GM06990 (cell line): ENCODE measurements at regions not wholly inside any gene's neighbourhood (a gene's known extent, or its start where the extent isn't known, plus 50 kb on each side); places are given as distances from the start of the nearest gene placed in this dataset.

Source experiments
- DNase-seq: peaks from one replicate; pipeline ENCODE4 v3.0.0-alpha.2; 2011; ENCODE audit not compliant: insufficient read length; ENCODE audit errors: extremely low read depth
- H3K27me3 ChIP-seq: replicated peaks from 2 replicates; pipeline ENCODE4 v1.6.0; 2011; ENCODE audit warnings: low read length; ENCODE audit not compliant: control insufficient read depth, insufficient read depth
- H3K36me3 ChIP-seq: 2 replicates; pipeline ENCODE4 v1.5.1; 2011; ENCODE audit warnings: low read length; ENCODE audit not compliant: control insufficient read depth, insufficient read depth
- H3K4me3 ChIP-seq: replicated peaks from 2 replicates; pipeline ENCODE4 v1.5.1; 2011; ENCODE audit warnings: low read depth, mild to moderate bottlenecking, control low read depth, low read length
- CTCF ChIP-seq: IDR thresholded peaks from 2 replicates; pipeline ENCODE4 v1.5.1; 2011; ENCODE audit warnings: low read length, control low read depth, mild to moderate bottlenecking, inconsistent platforms; ENCODE audit not compliant: insufficient read depth, poor library complexity, severe bottlenecking

GRCh38 chr6:137766596-137767370 lies 100.3 kb upstream of the TNFAIP3 start:
- no peak overlapping the region for H3K4me3 ChIP-seq
- DNase-seq = no peak
- TF ChIP-seq CTCF = no peak
- H3K27me3 ChIP-seq = no peaks in the 10 kb centered on the region
- H3K36me3 ChIP-seq = no peaks in the 10 kb centered on the region

- H3K36me3 ChIP-seq = no peaks in the 10 kb centered on the region
- H3K4me3 ChIP-seq = no peak overlapping the region
- TF ChIP-seq CTCF = no peak
- H3K27me3 ChIP-seq = no peaks in the 10 kb centered on the region
- DNase-seq = no peak
These were observed 99.6 kb upstream of the TNFAIP3 start for GRCh38 chr6:137767465-137767864.

GRCh38 chr6:137767911-137768690 lies 99.0 kb upstream of the TNFAIP3 start:
- Histone ChIP-seq H3K36me3 (no peaks in the 10 kb centered on the region), H3K27me3 (no peaks in the 10 kb centered on the region), H3K4me3 (peak overlapping the region; percentile 29)
- TF ChIP-seq CTCF = no peak
- peak; percentile 44 for DNase-seq

GRCh38 chr6:137768935-137769334 lies 98.1 kb upstream of the TNFAIP3 start:
- H3K4me3 ChIP-seq = no peak overlapping the region
- DNase-seq = no peak

GRCh38 chr6:137769797-137770362 lies 97.2 kb upstream of the TNFAIP3 start:
- no peak for DNase-seq
- H3K36me3 ChIP-seq = no peaks in the 10 kb centered on the region
- no peaks in the 10 kb centered on the region for H3K27me3 ChIP-seq
- no peak for TF ChIP-seq CTCF
- H3K4me3 ChIP-seq = no peak overlapping the region

More at GRCh38 chr6:137768935-137769334, 98.1 kb upstream of the TNFAIP3 start:
- Histone ChIP-seq H3K27me3 (no peaks in the 10 kb centered on the region), H3K36me3 (no peaks in the 10 kb centered on the region)
- no peak for TF ChIP-seq CTCF
